Keratinocyte (primary cell): ENCODE measurements at regions not wholly inside any gene's neighbourhood (a gene's known extent, or its start where the extent isn't known, plus 50 kb on each side); places are given as distances from the start of the nearest gene placed in this dataset.

Experiments used
- DNase-seq: peaks from one replicate; pipeline ENCODE4 v3.0.0-alpha.2; 2011; ENCODE audit warnings: low read depth, missing footprints, low spot score
- FAIRE-seq: peaks from 2 replicates; lab custom pipeline; 2011; peaks lifted over from hg19 to GRCh38; lab: Jason Lieb, UNC
- H2AFZ ChIP-seq: 2 replicates; pipeline ENCODE4 v1.6.0; 2012; ENCODE audit warnings: low read length, control low read depth, inconsistent platforms; ENCODE audit not compliant: control insufficient read depth
- H3K27ac ChIP-seq: 2 replicates; pipeline ENCODE4 v1.5.1; 2011; ENCODE audit warnings: low read length; ENCODE audit not compliant: control insufficient read depth, insufficient read depth
- H3K27me3 ChIP-seq: 3 replicates; pipeline ENCODE4 v1.6.0; 2011; ENCODE audit warnings: low read length; ENCODE audit not compliant: control insufficient read depth, insufficient read depth; ENCODE audit errors: extremely low read depth
- H3K36me3 ChIP-seq, 2 experiments: 2 replicates in 1 of 2; 3 replicates in 1 of 2; pipeline ENCODE4 v1.5.1; 2011; ENCODE audit warnings: low read length in 2 of 2, mild to moderate bottlenecking in 1 of 2; ENCODE audit not compliant: control insufficient read depth in 2 of 2, insufficient read depth in 2 of 2; ENCODE audit errors: extremely low read depth in 1 of 2
- H3K4me1 ChIP-seq: 3 replicates; pipeline ENCODE4 v1.5.1; 2011; ENCODE audit warnings: low read length; ENCODE audit not compliant: control insufficient read depth, insufficient read depth; ENCODE audit errors: extremely low read depth
- H3K4me2 ChIP-seq: 3 replicates; pipeline ENCODE4 v1.6.0; 2011; ENCODE audit warnings: low read depth, low read length; ENCODE audit not compliant: control insufficient read depth, insufficient read depth; ENCODE audit errors: extremely low read depth
- H3K4me3 ChIP-seq, 3 experiments: fragments of 200-600 bp in 1 of 3; sonication (generic) in 1 of 3; 2 replicates in 2 of 3; 3 replicates in 1 of 3; pipeline ENCODE4 v1.5.1; 2011 to 2016; ENCODE audit warnings: low read length in 3 of 3, mild to moderate bottlenecking in 3 of 3, control low read depth in 2 of 3, inconsistent platforms in 1 of 3, low read depth in 1 of 3, mixed read lengths in 1 of 3, mixed run types in 1 of 3, moderate library complexity in 1 of 3; ENCODE audit not compliant: control insufficient read depth in 2 of 3, insufficient read depth in 2 of 3; ENCODE audit errors: extremely low read depth in 1 of 3
- H3K79me2 ChIP-seq: 2 replicates; pipeline ENCODE4 v1.6.0; 2012; ENCODE audit warnings: low read length; ENCODE audit not compliant: control insufficient read depth, insufficient read depth
- H3K9ac ChIP-seq: 3 replicates; pipeline ENCODE4 v1.6.0; 2011; ENCODE audit warnings: low read length; ENCODE audit not compliant: control insufficient read depth, insufficient read depth; ENCODE audit errors: extremely low read depth
- H3K9me1 ChIP-seq: 3 replicates; pipeline ENCODE4 v1.6.0; 2011; ENCODE audit warnings: low read length; ENCODE audit not compliant: control insufficient read depth, insufficient read depth; ENCODE audit errors: extremely low read depth
- H3K9me3 ChIP-seq: 2 replicates; pipeline ENCODE4 v1.5.1; 2012; ENCODE audit warnings: low read depth, low read length; ENCODE audit not compliant: control insufficient read depth
- H4K20me1 ChIP-seq: 3 replicates; pipeline ENCODE4 v1.6.0; 2011; ENCODE audit warnings: low read length; ENCODE audit not compliant: control insufficient read depth, insufficient read depth; ENCODE audit errors: extremely low read depth
- CTCF ChIP-seq, 3 experiments: IDR thresholded peaks in 1 of 3; conservative IDR thresholded peaks in 1 of 3; optimal IDR thresholded peaks in 1 of 3; 2 replicates in 2 of 3; 3 replicates in 1 of 3; pipeline versions ENCODE3 to v1.5.1; 2011; ENCODE audit warnings: low read length in 3 of 3, mild to moderate bottlenecking in 3 of 3, moderate library complexity in 2 of 3, control low read depth in 1 of 3, inconsistent platforms in 1 of 3; ENCODE audit not compliant: insufficient read depth in 2 of 3; ENCODE audit errors: extremely low read depth in 1 of 3
- EZH2 ChIP-seq: IDR thresholded peaks from one replicate; pipeline ENCODE4 v1.6.1; 2012; ENCODE audit warnings: inconsistent platforms, mild to moderate bottlenecking, low read length, moderate library complexity
- dilution Hi-C: fragments of 300-500 bp; cut with MboI; formaldehyde crosslinking; loops from one replicate; pipeline ENCODE4 v1.7.0; 2020; ENCODE audit warnings: low sequenced_read_pairs; ENCODE audit not compliant: extremely low pct_ligation_motif_present

- Histone ChIP-seq H3K27ac (no peak overlapping the region), H3K79me2 (no peaks in the 10 kb centered on the region), H3K27me3 (no peaks in the 10 kb centered on the region), H3K9me3 (no peaks in the 10 kb centered on the region), H3K36me3 (no peaks in the 10 kb centered on the region), H2AFZ (no peak overlapping the region), H4K20me1 (no peaks in the 10 kb centered on the region), H3K9ac (no peak overlapping the region), H3K4me3 (no peak overlapping the region), H3K4me2 (no peak overlapping the region), H3K9me1 (no peaks in the 10 kb centered on the region), H3K4me1 (no peaks in the 10 kb centered on the region)
- TF ChIP-seq CTCF (optimal IDR thresholded peaks at IDR 0.05 in 1 of 3, IDR thresholded peaks at IDR 0.05 in 1 of 3, conservative IDR thresholded peaks at IDR 0.05 in 1 of 3; ENCODE audit: extremely low read depth in 1 of 3, insufficient read depth in 2 of 3, low read length in 3 of 3) (no peak), EZH2 (no peak)
- dilution Hi-C loops, result no loop called here
- no peak for DNase-seq
- no peak for FAIRE-seq
Measured at GRCh38 chr3:68017069-68017468, 362.7 kb upstream of the SUCLG2 start.

GRCh38 chr3:68009900-68010299, 355.5 kb upstream of the SUCLG2 start:
- dilution Hi-C loops, result no loop called here
- Histone ChIP-seq H3K36me3 (no peaks in the 10 kb centered on the region), H3K4me3 (no peak overlapping the region), H3K4me2 (no peak overlapping the region), H3K27ac (no peak overlapping the region), H3K79me2 (no peaks in the 10 kb centered on the region), H3K27me3 (no peaks in the 10 kb centered on the region), H4K20me1 (no peaks in the 10 kb centered on the region), H3K9me3 (no peaks in the 10 kb centered on the region), H3K9me1 (no peaks in the 10 kb centered on the region), H3K4me1 (no peaks in the 10 kb centered on the region), H3K9ac (no peak overlapping the region), H2AFZ (no peak overlapping the region)
- FAIRE-seq, result no peak
- TF ChIP-seq CTCF (optimal IDR thresholded peaks at IDR 0.05 in 1 of 3, IDR thresholded peaks at IDR 0.05 in 1 of 3, conservative IDR thresholded peaks at IDR 0.05 in 1 of 3; ENCODE audit: extremely low read depth in 1 of 3, insufficient read depth in 2 of 3, low read length in 3 of 3) (no peak), EZH2 (no peak)
- no peak for DNase-seq
